Liver (tissue), 8 donors: ENCODE measurements at regions not wholly inside any gene's neighbourhood (a gene's known extent, or its start where the extent isn't known, plus 50 kb on each side); places are given as distances from the start of the nearest gene placed in this dataset.

Experiments used
- DNase-seq: peaks from one replicate; pipeline ENCODE4 v3.0.0-alpha.2; 2017; ENCODE audit warnings: low spot score
- H3K27ac ChIP-seq, 2 donors: one replicate each; pipeline ENCODE4 v1.7.0; 2013; ENCODE audit warnings: inconsistent platforms in 2 of 2, low read length in 2 of 2, control low read depth in 1 of 2, low read depth in 1 of 2, mild to moderate bottlenecking in 1 of 2
- H3K27me3 ChIP-seq, 4 donors: one replicate each; pipeline versions ENCODE4 v1.6.1 to v1.7.0; 2013; ENCODE audit warnings: low read length in 3 of 4, inconsistent platforms in 1 of 4, mild to moderate bottlenecking in 1 of 4, moderate library complexity in 1 of 4; ENCODE audit not compliant: control insufficient read depth in 4 of 4, insufficient read depth in 4 of 4
- H3K36me3 ChIP-seq, 4 donors: one replicate each; pipeline versions ENCODE4 v1.6.1 to v1.7.0; 2013; ENCODE audit warnings: low read length in 3 of 4, mild to moderate bottlenecking in 3 of 4, low read depth in 1 of 4, moderate library complexity in 1 of 4; ENCODE audit not compliant: control insufficient read depth in 4 of 4, insufficient read depth in 3 of 4
- H3K4me1 ChIP-seq, 4 donors: one replicate each; pipeline versions ENCODE4 v1.6.1 to v1.7.0; 2013; ENCODE audit warnings: low read length in 3 of 4, mild to moderate bottlenecking in 3 of 4, moderate library complexity in 1 of 4; ENCODE audit not compliant: control insufficient read depth in 4 of 4, insufficient read depth in 4 of 4
- H3K4me3 ChIP-seq, 3 donors: one replicate each; pipeline versions ENCODE4 v1.6.1 to v1.7.0; 2013; ENCODE audit warnings: low read length in 3 of 3, control low read depth in 1 of 3, low read depth in 1 of 3, mild to moderate bottlenecking in 1 of 3
- H3K9ac ChIP-seq, 2 donors: one replicate each; pipeline ENCODE4 v1.7.0; 2013; ENCODE audit warnings: low read length in 2 of 2, mild to moderate bottlenecking in 2 of 2, moderate library complexity in 2 of 2, control low read depth in 1 of 2, low read depth in 1 of 2
- H3K9me3 ChIP-seq, 4 donors: one replicate each; pipeline versions ENCODE4 v1.6.1 to v1.7.0; 2013; ENCODE audit warnings: low read length in 3 of 4; ENCODE audit not compliant: control insufficient read depth in 4 of 4
- CTCF ChIP-seq: fragments of 150-350 bp; IDR thresholded peaks from 2 replicates; pipeline ENCODE4 v1.5.1; 2017; ENCODE audit warnings: improper control_type of control experiment, low read depth, low read length; ENCODE audit not compliant: missing input control
- EGR1 ChIP-seq, 2 donors: IDR thresholded peaks; 2 replicates each; pipeline ENCODE4 v1.6.1; 2016 to 2018; ENCODE audit warnings: antibody characterized with exemption in 2 of 2, low read depth in 2 of 2
- FOXA1 ChIP-seq: IDR thresholded peaks from 2 replicates; pipeline ENCODE4 v1.6.1; 2016; ENCODE audit warnings: antibody characterized with exemption
- FOXA2 ChIP-seq: IDR thresholded peaks from 2 replicates; pipeline ENCODE4 v1.6.1; 2016; ENCODE audit warnings: antibody characterized with exemption
- GABPA ChIP-seq, 2 donors: IDR thresholded peaks in 1 of 2; conservative IDR thresholded peaks in 1 of 2; 2 replicates each; pipeline ENCODE4 v1.6.1; 2016; ENCODE audit warnings: antibody characterized with exemption in 2 of 2, mild to moderate bottlenecking in 1 of 2, moderate library complexity in 1 of 2
- HNF4A ChIP-seq, 2 donors: conservative IDR thresholded peaks; 2 replicates each; pipeline ENCODE4 v1.6.1; 2016; ENCODE audit warnings: antibody characterized with exemption in 2 of 2, mild to moderate bottlenecking in 2 of 2
- HNF4G ChIP-seq: IDR thresholded peaks from 2 replicates; pipeline ENCODE4 v1.6.1; 2016; ENCODE audit warnings: antibody characterized with exemption
- JUND ChIP-seq, 2 donors: IDR thresholded peaks; 2 replicates each; pipeline ENCODE4 v1.6.1; 2016; ENCODE audit warnings: antibody characterized with exemption in 2 of 2
- MAX ChIP-seq: IDR thresholded peaks from 2 replicates; pipeline ENCODE4 v1.6.1; 2016; ENCODE audit warnings: antibody characterized with exemption
- NR2F2 ChIP-seq: IDR thresholded peaks from 2 replicates; pipeline ENCODE4 v1.6.1; 2016; ENCODE audit warnings: antibody characterized with exemption
- RAD21 ChIP-seq, 2 donors: IDR thresholded peaks; 2 replicates each; pipeline ENCODE4 v1.6.1; 2016; ENCODE audit warnings: antibody characterized with exemption in 2 of 2, mild to moderate bottlenecking in 2 of 2
- RXRA ChIP-seq, 2 donors: IDR thresholded peaks; 2 replicates each; pipeline ENCODE4 v1.6.1; 2017 to 2018; ENCODE audit warnings: antibody characterized with exemption in 2 of 2, mild to moderate bottlenecking in 1 of 2
- SP1 ChIP-seq: IDR thresholded peaks from 2 replicates; pipeline ENCODE4 v1.6.1; 2018; ENCODE audit warnings: antibody characterized with exemption, mild to moderate bottlenecking
- TAF1 ChIP-seq: conservative IDR thresholded peaks from 2 replicates; pipeline ENCODE4 v1.6.1; 2016; ENCODE audit warnings: antibody characterized with exemption, mild to moderate bottlenecking
- YY1 ChIP-seq: IDR thresholded peaks from 2 replicates; pipeline ENCODE4 v1.6.1; 2016; ENCODE audit warnings: antibody characterized with exemption, mild to moderate bottlenecking
- WGBS: extraction: QIAGEN DNeasy Blood & Tissue Kit; methylation state at CpG from one replicate; pipeline ENCODE4 v1.1.7; 2013; 5-methylcytosine and 5-hydroxymethylcytosine counted together
- TF ChIP-seq, protein P1 (sequence below): IDR thresholded peaks from 2 replicates; pipeline ENCODE4 v1.6.1; 2016; ENCODE audit warnings: antibody characterized with exemption, mild to moderate bottlenecking
- TF ChIP-seq, protein P2 (sequence below): IDR thresholded peaks from 2 replicates; pipeline ENCODE4 v1.6.1; 2016; ENCODE audit warnings: antibody characterized with exemption
- TF ChIP-seq, protein P3 (sequence below): IDR thresholded peaks from 2 replicates; pipeline ENCODE4 v1.6.1; 2016; ENCODE audit warnings: antibody characterized with exemption
- donor health status: healthy.
- donor health status: healthy.
- donor health status: healthy.
- donor health status: healthy.
- donor health status: healthy.

GRCh38 chr12:67879937-67880336 lies 109.3 kb upstream of the IFNG-AS1 start:
- Histone ChIP-seq H3K4me3 (no peak overlapping the region), H3K9me3 (peaks cover 0 to 4% (median 0%) of the 10 kb centered on the region in 4 donors), H3K4me1 (no peaks in the 10 kb centered on the region), H3K27ac (no peak overlapping the region), H3K27me3 (no peaks in the 10 kb centered on the region), H3K9ac (no peak overlapping the region), H3K36me3 (no peaks in the 10 kb centered on the region)
- no peak for DNase-seq
- TF ChIP-seq, protein P1, sequence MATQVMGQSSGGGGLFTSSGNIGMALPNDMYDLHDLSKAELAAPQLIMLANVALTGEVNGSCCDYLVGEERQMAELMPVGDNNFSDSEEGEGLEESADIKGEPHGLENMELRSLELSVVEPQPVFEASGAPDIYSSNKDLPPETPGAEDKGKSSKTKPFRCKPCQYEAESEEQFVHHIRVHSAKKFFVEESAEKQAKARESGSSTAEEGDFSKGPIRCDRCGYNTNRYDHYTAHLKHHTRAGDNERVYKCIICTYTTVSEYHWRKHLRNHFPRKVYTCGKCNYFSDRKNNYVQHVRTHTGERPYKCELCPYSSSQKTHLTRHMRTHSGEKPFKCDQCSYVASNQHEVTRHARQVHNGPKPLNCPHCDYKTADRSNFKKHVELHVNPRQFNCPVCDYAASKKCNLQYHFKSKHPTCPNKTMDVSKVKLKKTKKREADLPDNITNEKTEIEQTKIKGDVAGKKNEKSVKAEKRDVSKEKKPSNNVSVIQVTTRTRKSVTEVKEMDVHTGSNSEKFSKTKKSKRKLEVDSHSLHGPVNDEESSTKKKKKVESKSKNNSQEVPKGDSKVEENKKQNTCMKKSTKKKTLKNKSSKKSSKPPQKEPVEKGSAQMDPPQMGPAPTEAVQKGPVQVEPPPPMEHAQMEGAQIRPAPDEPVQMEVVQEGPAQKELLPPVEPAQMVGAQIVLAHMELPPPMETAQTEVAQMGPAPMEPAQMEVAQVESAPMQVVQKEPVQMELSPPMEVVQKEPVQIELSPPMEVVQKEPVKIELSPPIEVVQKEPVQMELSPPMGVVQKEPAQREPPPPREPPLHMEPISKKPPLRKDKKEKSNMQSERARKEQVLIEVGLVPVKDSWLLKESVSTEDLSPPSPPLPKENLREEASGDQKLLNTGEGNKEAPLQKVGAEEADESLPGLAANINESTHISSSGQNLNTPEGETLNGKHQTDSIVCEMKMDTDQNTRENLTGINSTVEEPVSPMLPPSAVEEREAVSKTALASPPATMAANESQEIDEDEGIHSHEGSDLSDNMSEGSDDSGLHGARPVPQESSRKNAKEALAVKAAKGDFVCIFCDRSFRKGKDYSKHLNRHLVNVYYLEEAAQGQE, result no peak
- TF ChIP-seq HNF4G (no peak), MAX (no peak), GABPA (IDR thresholded peaks at IDR 0.05 in 1 of 2, conservative IDR thresholded peaks at IDR 0.05 in 1 of 2) (no peak), FOXA1 (no peak), YY1 (no peak), RAD21 (IDR thresholded peaks at IDR 0.05) (no peak), RXRA (IDR thresholded peaks at IDR 0.05) (no peak), FOXA2 (no peak), NR2F2 (no peak), EGR1 (IDR thresholded peaks at IDR 0.05; ENCODE audit: low read depth in 2 of 2) (no peak), TAF1 (no peak), JUND (IDR thresholded peaks at IDR 0.05) (no peak), SP1 (no peak), HNF4A (conservative IDR thresholded peaks at IDR 0.05) (no peak)
- TF ChIP-seq, protein P2, sequence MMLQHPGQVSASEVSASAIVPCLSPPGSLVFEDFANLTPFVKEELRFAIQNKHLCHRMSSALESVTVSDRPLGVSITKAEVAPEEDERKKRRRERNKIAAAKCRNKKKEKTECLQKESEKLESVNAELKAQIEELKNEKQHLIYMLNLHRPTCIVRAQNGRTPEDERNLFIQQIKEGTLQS, result no peak
- TF ChIP-seq, protein P3, sequence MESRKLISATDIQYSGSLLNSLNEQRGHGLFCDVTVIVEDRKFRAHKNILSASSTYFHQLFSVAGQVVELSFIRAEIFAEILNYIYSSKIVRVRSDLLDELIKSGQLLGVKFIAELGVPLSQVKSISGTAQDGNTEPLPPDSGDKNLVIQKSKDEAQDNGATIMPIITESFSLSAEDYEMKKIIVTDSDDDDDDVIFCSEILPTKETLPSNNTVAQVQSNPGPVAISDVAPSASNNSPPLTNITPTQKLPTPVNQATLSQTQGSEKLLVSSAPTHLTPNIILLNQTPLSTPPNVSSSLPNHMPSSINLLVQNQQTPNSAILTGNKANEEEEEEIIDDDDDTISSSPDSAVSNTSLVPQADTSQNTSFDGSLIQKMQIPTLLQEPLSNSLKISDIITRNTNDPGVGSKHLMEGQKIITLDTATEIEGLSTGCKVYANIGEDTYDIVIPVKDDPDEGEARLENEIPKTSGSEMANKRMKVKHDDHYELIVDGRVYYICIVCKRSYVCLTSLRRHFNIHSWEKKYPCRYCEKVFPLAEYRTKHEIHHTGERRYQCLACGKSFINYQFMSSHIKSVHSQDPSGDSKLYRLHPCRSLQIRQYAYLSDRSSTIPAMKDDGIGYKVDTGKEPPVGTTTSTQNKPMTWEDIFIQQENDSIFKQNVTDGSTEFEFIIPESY, result no peak
- WGBS, result 72% methylated on average over 5 of the region's 5 CpGs

GRCh38 chr12:67881565-67881964 lies 107.7 kb upstream of the IFNG-AS1 start:
- H3K9me3 ChIP-seq, result peaks cover 0 to 4% (median 0%) of the 10 kb centered on the region in 4 donors
- WGBS, result 60% methylated on average over 2 of the region's 2 CpGs
- TF ChIP-seq EGR1 (IDR thresholded peaks at IDR 0.05; ENCODE audit: low read depth in 2 of 2), result no peak
- TF ChIP-seq GABPA (IDR thresholded peaks at IDR 0.05 in 1 of 2, conservative IDR thresholded peaks at IDR 0.05 in 1 of 2), result no peak
- TF ChIP-seq FOXA2, result no peak
- no peak for TF ChIP-seq HNF4A (conservative IDR thresholded peaks at IDR 0.05)
- no peak for TF ChIP-seq HNF4G
- no peak for TF ChIP-seq SP1
- TF ChIP-seq RAD21 (IDR thresholded peaks at IDR 0.05), result no peak
- TF ChIP-seq NR2F2, result no peak
- TF ChIP-seq JUND (IDR thresholded peaks at IDR 0.05), result no peak
- no peak for TF ChIP-seq TAF1
- TF ChIP-seq, protein P1, result no peak
- no peak for TF ChIP-seq CTCF
- TF ChIP-seq RXRA (IDR thresholded peaks at IDR 0.05), result no peak
- no peak for TF ChIP-seq FOXA1
- no peak for TF ChIP-seq MAX
- TF ChIP-seq, protein P2, result no peak
- TF ChIP-seq YY1, result no peak

More at GRCh38 chr12:67881565-67881964, 107.7 kb upstream of the IFNG-AS1 start:
- no peak overlapping the region for H3K9ac ChIP-seq
- no peaks in the 10 kb centered on the region for H3K4me1 ChIP-seq
- no peak overlapping the region for H3K27ac ChIP-seq
- no peaks in the 10 kb centered on the region for H3K27me3 ChIP-seq
- H3K4me3 ChIP-seq, result no peak overlapping the region
- DNase-seq, result no peak
- H3K36me3 ChIP-seq, result no peaks in the 10 kb centered on the region
